ENCODE measurements at regions not wholly inside any gene's neighbourhood (a gene's known extent, or its start where the extent isn't known, plus 50 kb on each side); places are given as distances from the start of the nearest gene placed in this dataset.

DNA sequence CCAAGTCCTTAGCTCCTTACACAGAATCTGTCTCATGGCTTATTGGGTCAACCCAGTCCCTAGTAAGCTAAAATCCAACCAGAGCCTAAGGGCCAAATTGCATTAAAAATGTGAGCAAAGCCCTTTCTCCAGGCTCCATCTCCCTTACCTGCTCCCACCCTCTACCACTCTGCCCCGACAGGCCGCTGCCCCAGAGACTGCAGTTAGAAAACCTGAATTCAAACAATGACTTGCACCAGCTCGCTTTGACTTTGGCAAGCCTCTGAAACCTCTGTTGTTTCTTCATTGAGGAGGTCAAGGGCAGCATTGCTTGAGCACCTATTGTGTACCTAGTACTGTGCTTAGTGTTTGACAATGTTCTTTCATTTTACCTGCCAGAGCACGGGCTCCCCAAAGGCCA lies 188.1 kb upstream of the PMEPA1 start:
- H3K27me3 Mint-ChIP-seq = peaks cover 15% of the 10 kb centered on the region
- H3K4me3 Mint-ChIP-seq = no peak overlapping the region
- no peak overlapping the region for H3K27ac Mint-ChIP-seq
- DNase-seq = no peak
- H3K4me1 Mint-ChIP-seq = no peaks in the 10 kb centered on the region
- CTCF ChIA-PET = no interaction called here
- no peaks in the 10 kb centered on the region for H3K9me3 Mint-ChIP-seq
- no peaks in the 10 kb centered on the region for H3K36me3 Mint-ChIP-seq

DNA sequence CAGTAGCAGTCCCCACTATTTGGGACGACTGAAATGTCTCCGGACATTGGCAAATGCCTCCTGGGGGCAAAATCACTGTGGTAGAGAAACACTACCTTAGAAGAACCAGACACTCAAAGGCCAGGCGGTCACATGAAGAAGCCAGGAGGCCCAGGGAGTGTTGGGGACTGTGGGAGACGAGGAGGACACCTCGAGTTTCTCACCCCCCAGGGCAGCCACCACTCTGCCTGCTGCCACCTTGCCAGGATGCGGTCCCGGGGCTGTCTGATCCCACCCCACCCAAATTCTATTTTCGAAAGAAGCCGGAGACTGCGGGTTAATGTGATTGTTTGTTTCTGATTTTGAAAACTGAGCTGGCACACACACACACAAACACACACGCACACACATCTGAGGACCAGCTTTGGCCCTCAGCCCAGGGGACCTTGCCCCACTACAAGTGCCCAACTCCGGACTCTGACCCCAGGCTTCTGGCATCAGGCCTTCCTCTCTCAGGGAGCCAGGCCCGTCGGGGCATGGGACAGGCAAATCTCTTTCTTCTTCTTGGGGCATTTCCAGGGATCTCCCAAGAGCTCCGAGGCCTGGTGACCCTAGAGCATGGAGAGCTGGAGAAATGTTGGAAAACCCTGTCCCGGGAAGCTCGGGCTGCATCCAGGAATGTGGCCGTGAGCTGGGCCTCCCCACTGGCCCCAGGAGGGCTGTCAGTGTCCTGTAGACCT lies 187.5 kb upstream of the PMEPA1 start:
- CTCF ChIA-PET = no interaction called here
- no peaks in the 10 kb centered on the region for H3K4me1 Mint-ChIP-seq
- H3K27ac Mint-ChIP-seq = no peak overlapping the region
- no peak overlapping the region for H3K4me3 Mint-ChIP-seq
- peaks cover 15% of the 10 kb centered on the region for H3K27me3 Mint-ChIP-seq
- H3K9me3 Mint-ChIP-seq = no peaks in the 10 kb centered on the region
- no peak for DNase-seq
- no peaks in the 10 kb centered on the region for H3K36me3 Mint-ChIP-seq

DNA sequence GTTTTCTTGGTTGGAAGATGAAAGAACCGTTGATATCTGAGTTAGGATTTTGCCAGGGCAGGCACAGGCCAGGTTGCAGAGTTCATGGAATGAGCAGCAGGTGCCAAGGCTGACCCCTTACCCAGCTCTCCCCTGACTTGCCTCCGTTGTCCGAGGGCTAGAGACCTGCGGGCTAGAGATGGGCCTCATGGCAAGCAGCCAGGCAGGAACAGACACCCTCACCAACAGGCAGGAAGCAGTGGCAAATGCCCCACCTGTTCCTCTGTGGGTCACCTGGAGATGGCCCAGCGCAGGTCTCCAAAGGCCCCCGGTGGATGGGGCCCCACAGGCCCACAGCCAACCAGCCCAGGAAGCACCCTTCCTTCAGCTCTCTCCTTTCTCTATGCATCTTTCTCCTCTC lies 186.7 kb upstream of the PMEPA1 start:
- CTCF ChIA-PET = no interaction called here
- H3K36me3 Mint-ChIP-seq = no peaks in the 10 kb centered on the region
- H3K4me3 Mint-ChIP-seq = no peak overlapping the region
- DNase-seq = no peak
- H3K27me3 Mint-ChIP-seq = peaks cover 15% of the 10 kb centered on the region
- no peak overlapping the region for H3K27ac Mint-ChIP-seq
- no peaks in the 10 kb centered on the region for H3K4me1 Mint-ChIP-seq
- no peaks in the 10 kb centered on the region for H3K9me3 Mint-ChIP-seq

DNA sequence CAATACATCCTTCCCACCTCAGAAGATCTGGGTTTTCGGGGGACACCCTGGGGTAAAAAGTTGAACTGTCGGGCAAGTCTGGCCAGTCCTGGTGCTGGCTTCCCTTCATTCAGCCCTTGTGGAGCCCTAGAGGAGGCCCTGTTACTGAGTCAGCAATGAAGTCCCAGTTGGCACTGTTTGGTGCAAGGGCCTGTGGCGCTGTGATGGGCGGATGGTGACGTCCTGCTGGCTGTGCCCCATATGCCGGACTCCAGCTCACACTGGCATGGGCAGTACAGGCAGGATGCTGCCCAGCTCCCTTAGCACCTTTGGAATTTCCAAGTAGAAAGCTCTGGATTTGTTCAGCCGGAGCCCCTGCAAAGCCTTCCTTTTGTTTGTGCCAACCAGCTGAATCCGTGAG lies 186.2 kb upstream of the PMEPA1 start:
- H3K4me3 Mint-ChIP-seq = no peak overlapping the region
- CTCF ChIA-PET = no interaction called here

DNA sequence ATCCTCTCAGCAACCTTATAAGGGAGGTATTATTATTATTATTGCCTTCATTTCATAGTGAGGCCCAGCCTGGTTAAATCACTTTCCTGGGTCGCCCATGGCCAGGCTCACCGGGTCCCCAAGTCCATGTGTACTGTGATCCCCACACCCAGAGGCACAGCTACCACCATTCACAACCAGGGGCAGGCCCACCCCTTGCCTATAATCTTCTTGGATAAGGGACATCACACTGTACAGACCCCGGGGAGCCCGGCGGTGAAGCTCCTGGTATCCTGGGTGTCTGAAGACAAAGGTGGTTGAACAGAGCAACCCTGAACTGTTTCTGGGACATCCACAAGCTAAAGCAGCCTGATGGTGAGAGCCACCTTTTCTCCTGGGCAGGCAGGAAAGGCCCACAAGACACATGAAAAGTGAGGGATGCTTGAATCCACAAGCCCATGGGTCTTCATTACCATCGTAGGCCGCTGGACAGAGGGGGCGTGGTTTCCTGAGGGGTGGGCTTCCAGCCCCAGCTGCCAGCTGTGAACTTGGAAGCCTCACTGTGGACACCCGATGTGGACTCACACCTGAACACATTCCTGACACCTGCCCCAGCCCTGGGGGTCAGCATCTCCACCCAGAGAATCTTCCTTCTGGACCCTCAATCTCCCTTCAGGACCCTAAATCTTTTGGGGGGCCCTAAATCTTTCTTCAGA lies 185.5 kb upstream of the PMEPA1 start:
- H3K36me3 Mint-ChIP-seq = no peaks in the 10 kb centered on the region
- H3K27ac Mint-ChIP-seq = no peak overlapping the region
- CTCF ChIA-PET = no interaction called here
- no peak overlapping the region for H3K4me3 Mint-ChIP-seq
- no peak for DNase-seq
- H3K4me1 Mint-ChIP-seq = no peaks in the 10 kb centered on the region
- H3K9me3 Mint-ChIP-seq = no peaks in the 10 kb centered on the region
- H3K27me3 Mint-ChIP-seq = peaks cover 16% of the 10 kb centered on the region

More for the DNA sequence above, 186.2 kb upstream of the PMEPA1 start:
- peaks cover 16% of the 10 kb centered on the region for H3K27me3 Mint-ChIP-seq
- H3K36me3 Mint-ChIP-seq = no peaks in the 10 kb centered on the region
- no peak for DNase-seq
- no peaks in the 10 kb centered on the region for H3K9me3 Mint-ChIP-seq
- H3K27ac Mint-ChIP-seq = no peak overlapping the region
- H3K4me1 Mint-ChIP-seq = no peaks in the 10 kb centered on the region

DNA sequence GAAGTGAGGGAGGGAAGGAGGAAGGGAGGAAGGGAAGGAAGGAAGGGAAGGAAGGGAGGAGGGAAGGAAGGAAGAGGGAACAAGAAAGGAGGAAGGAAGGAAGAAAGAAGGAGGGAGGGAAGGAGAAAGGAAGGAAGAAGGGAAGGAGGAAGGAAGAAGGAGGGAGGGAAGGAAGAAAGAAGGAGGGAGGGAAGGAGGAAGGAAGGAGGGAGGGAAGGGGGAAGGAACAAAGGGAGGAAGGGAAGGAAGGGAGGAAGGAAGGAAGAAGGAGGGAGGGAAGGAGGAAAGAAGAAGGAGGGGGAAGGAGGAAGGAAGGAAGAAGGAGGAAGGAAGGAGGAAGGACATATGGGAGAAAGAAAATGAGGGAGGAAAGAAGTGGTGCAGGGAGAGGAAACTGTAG lies 184.7 kb upstream of the PMEPA1 start:
- Mint-ChIP-seq H3K27ac (no peak overlapping the region), H3K4me3 (no peak overlapping the region), H3K4me1 (no peaks in the 10 kb centered on the region), H3K9me3 (no peaks in the 10 kb centered on the region), H3K27me3 (peaks cover 12% of the 10 kb centered on the region), H3K36me3 (no peaks in the 10 kb centered on the region)
- CTCF ChIA-PET = no interaction called here
- DNase-seq = no peak

DNA sequence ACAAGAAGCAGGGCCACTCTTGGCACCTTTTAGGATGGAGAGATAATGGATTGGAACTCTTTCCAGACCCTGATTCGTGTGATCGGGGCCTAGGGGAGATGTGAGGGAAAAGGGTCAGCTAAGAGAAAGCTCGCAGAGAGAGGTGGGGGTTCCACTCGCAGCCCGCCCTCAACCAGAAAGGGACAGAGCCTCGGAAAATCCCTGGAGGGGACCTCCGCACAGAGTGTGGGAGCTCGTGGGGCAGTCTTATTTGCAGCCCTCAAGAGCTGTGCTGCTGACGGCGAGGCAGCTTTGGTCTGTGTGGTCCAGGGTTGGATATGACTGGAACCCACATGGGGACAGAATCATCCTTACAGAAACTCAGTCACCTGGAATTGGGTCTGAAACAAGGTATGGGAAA lies 184.3 kb upstream of the PMEPA1 start:
- no peak for DNase-seq
- CTCF ChIA-PET = no interaction called here
- no peaks in the 10 kb centered on the region for H3K9me3 Mint-ChIP-seq
- H3K4me3 Mint-ChIP-seq = no peak overlapping the region
- H3K27me3 Mint-ChIP-seq = peaks cover 12% of the 10 kb centered on the region
- H3K36me3 Mint-ChIP-seq = no peaks in the 10 kb centered on the region
- H3K4me1 Mint-ChIP-seq = no peaks in the 10 kb centered on the region
- H3K27ac Mint-ChIP-seq = no peak overlapping the region

DNA sequence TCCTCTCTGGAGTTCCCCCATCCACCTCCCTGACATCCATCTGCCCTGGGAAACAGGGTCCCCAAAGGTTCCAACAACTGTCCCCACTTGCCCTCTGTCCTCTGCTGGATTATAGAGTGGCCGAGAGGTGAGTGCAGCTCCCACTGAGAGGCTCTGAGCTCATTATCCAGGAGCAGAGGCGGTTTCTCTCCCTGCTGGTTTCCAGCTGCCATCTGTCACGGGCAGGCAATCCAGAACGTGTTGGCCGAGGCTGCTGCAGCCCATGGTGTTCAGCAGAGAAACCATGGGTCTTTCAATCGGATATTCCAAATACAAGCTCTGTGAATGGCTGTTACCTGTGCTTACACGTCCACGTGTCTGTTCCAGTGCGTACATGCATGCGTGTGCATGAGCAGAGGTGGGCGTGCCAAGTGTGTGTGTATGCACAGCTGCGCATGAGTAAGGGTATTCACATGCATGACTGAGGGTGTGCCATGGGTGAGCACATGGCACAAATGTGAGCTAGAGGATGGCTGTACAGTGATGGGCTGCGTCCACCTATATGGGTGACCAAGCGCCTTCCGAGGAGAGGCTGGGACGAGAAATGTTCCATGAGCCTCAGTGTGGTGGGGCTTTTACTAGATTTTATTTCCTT lies 183.7 kb upstream of the PMEPA1 start:
- Mint-ChIP-seq H3K4me3 (no peak overlapping the region), H3K36me3 (no peaks in the 10 kb centered on the region), H3K9me3 (no peaks in the 10 kb centered on the region), H3K27ac (no peak overlapping the region), H3K27me3 (peaks cover 12% of the 10 kb centered on the region), H3K4me1 (no peaks in the 10 kb centered on the region)
- CTCF ChIA-PET = no interaction called here
- no peak for DNase-seq

DNA sequence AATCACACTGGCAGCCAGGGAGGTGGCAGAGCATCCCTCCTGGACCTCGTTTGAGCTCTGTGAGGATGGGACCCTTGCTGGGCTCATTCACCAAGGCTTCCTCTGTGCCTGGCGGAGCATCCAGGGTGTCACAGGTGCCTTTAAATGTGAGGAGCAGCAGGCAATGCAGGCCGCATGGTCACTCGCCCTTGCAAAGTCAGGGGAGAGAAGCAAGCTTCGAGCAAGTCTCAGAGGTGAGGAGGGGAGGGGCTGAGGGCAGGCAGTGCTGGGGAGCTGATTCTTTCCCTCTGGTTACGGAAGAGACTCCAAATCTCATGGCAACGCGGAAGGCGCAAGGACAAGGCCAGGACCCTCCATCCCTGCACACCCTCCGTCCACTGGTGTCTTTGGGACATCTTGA lies 182.7 kb upstream of the PMEPA1 start:
- Mint-ChIP-seq H3K27ac (no peak overlapping the region), H3K4me3 (no peak overlapping the region), H3K27me3 (peaks cover 12% of the 10 kb centered on the region), H3K4me1 (no peaks in the 10 kb centered on the region), H3K36me3 (no peaks in the 10 kb centered on the region), H3K9me3 (no peaks in the 10 kb centered on the region)
- CTCF ChIA-PET = no interaction called here
- DNase-seq = no peak

DNA sequence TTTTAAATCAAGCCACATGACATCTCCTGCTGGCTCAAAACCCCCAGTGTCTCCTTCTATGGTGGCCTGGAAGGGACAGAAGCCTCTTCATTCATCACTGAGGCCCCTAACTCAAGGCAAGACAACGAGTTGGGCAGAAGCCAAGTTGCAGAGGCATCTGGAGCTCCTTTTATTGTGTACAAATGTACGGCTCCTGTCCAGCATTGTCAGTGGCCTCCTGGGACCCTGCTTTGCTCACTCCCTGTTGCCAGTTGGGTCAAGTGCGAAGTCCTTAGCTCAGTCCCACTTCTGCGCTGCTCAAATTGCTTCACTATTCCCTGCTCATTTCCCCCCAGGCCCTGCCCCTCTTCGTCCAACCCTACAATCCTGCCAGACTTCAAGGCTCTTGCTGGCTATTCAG lies 181.2 kb upstream of the PMEPA1 start:
- Mint-ChIP-seq H3K27me3 (peaks cover 12% of the 10 kb centered on the region), H3K4me3 (no peak overlapping the region), H3K36me3 (no peaks in the 10 kb centered on the region), H3K9me3 (no peaks in the 10 kb centered on the region), H3K4me1 (no peaks in the 10 kb centered on the region), H3K27ac (no peak overlapping the region)
- DNase-seq = no peak
- CTCF ChIA-PET = no interaction called here

DNA sequence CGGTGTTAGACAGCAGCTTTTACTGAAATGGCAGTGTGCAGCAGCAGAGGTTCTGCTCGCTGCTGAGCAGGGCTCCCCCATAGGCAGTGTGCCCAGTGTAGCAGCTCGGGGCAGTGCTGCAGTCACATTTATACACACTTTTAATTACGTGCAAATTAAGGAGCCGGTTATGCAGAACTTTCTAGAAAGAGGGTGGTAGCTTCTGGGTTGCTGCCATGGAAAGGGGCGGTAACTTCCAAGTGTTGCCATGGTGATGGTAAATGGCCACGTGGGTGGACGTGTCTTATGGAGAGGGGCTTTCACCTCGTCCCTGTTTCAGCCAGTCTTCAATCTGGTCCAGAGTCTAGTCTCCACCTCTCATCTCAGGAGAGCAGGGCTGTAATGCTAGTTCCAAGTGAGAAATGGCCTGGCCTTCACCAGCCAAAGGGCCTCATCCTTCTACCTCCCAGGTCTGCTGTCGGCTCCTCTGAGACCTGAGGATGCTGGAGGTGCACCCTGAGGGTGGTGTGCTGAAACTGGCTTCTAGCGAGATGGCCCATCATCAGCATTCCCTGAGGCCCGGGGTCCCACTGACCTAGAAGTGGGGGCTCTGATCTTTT lies 180.5 kb upstream of the PMEPA1 start:
- H3K9me3 Mint-ChIP-seq = no peaks in the 10 kb centered on the region
- no peaks in the 10 kb centered on the region for H3K4me1 Mint-ChIP-seq
- H3K4me3 Mint-ChIP-seq = no peak overlapping the region
- H3K27me3 Mint-ChIP-seq = peaks cover 12% of the 10 kb centered on the region
- H3K27ac Mint-ChIP-seq = no peak overlapping the region
- H3K36me3 Mint-ChIP-seq = no peaks in the 10 kb centered on the region
- CTCF ChIA-PET = no interaction called here
- no peak for DNase-seq

DNA sequence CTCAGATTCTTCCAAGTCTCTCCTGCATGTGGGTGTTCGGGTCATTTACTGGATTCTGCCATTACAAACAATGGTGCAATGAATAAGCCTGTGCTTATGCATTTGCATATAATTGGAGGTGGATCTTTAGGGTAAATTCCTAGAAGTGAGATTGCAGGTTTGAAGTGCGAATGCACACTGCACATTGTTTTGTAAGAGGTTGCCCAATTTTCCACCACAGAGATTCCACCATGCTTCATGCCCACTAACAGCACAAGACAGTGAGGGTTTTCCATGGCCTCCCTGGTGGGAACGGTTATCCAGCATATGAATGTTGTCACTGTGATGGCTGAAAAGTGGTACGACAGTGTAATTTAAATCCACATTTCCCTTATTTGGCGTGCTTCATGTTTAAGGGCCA lies 178.8 kb upstream of the PMEPA1 start:
- DNase-seq = no peak
- H3K4me3 Mint-ChIP-seq = no peak overlapping the region
- H3K27ac Mint-ChIP-seq = no peak overlapping the region
- CTCF ChIA-PET = no interaction called here
- peaks cover 11% of the 10 kb centered on the region for H3K27me3 Mint-ChIP-seq
- no peaks in the 10 kb centered on the region for H3K4me1 Mint-ChIP-seq
- H3K9me3 Mint-ChIP-seq = no peaks in the 10 kb centered on the region
- no peaks in the 10 kb centered on the region for H3K36me3 Mint-ChIP-seq

DNA sequence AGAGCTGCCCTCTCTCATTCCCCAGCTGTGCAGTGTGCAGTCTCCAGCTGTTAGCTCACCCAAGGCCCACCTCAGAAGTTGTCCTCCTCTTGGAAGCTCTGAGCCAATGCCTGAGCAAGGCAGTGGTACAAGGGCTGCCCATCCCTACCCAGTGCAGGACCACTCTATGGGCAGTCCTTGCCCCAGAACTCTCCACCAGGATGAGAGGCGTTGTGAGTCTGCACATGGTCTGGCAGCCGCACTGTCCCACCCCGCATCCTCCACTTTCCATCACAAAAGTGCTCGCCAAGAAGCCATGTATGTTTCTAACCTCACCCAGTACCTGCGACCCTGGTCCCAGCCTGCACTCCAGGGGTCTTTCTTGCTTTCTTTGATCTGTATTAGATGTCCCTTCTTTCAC lies 175.1 kb upstream of the PMEPA1 start:
- peaks cover 10% of the 10 kb centered on the region for H3K27me3 Mint-ChIP-seq
- no peaks in the 10 kb centered on the region for H3K4me1 Mint-ChIP-seq
- DNase-seq = no peak
- no peaks in the 10 kb centered on the region for H3K9me3 Mint-ChIP-seq
- no peak overlapping the region for H3K27ac Mint-ChIP-seq
- CTCF ChIA-PET = no interaction called here
- H3K4me3 Mint-ChIP-seq = no peak overlapping the region
- no peaks in the 10 kb centered on the region for H3K36me3 Mint-ChIP-seq

DNA sequence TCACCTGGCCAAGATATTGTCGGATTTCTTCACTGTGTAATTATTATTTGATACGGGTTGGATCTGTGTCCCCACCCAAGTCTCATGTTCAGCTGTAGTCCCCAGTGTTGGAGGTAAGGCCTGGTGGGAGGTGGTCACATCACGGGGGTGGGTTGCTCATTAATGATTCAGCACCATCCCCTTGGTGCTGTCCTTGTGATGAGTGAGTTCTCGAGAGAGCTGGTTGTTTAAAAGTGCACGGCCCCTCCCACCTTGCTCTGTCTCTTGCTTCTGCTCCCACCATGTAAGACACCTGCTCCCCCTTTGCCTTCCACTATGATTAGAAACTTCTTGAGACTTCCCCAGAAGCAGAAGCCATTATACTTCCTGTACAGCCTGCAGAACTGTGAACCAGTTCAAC lies 173.9 kb upstream of the PMEPA1 start:
- Mint-ChIP-seq H3K4me3 (no peak overlapping the region), H3K9me3 (no peaks in the 10 kb centered on the region), H3K27me3 (peaks cover 18% of the 10 kb centered on the region), H3K36me3 (no peaks in the 10 kb centered on the region), H3K27ac (no peak overlapping the region), H3K4me1 (no peaks in the 10 kb centered on the region)
- no peak for DNase-seq
- CTCF ChIA-PET = no interaction called here

DNA sequence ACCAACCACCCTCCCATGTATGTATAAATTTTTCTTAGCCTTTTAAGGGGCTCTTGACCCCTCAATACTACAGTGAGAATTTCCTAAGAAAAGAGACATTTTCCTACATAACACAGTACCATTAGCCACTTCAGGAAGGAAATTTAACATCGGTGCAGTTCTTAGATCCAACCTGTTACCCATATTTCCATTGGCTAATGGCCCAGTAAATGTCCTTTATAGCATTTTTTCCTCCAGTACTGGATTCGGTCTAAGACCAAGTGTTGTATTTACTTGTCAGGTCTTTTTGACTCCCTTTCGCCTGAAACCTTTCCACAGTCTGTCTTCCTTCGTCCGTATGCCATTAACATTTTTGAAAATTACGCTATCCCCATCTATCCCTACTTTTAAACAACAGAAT lies 173.4 kb upstream of the PMEPA1 start:
- CTCF ChIA-PET = no interaction called here
- DNase-seq = no peak
- H3K27me3 Mint-ChIP-seq = peaks cover 19% of the 10 kb centered on the region
- no peaks in the 10 kb centered on the region for H3K36me3 Mint-ChIP-seq
- no peak overlapping the region for H3K27ac Mint-ChIP-seq
- H3K9me3 Mint-ChIP-seq = no peaks in the 10 kb centered on the region
- H3K4me3 Mint-ChIP-seq = no peak overlapping the region
- H3K4me1 Mint-ChIP-seq = no peaks in the 10 kb centered on the region
